SU-DHL-6 (cell line): ENCODE measurements at regions not wholly inside any gene's neighbourhood (a gene's known extent, or its start where the extent isn't known, plus 50 kb on each side); places are given as distances from the start of the nearest gene placed in this dataset.

Experiments
- H2AFZ ChIP-seq: fragments of 200-600 bp; sonication (generic); 2 replicates; pipeline ENCODE4 v1.6.1; 2014; ENCODE audit warnings: low read depth, mild to moderate bottlenecking, moderate library complexity, mixed read lengths, antibody characterized with exemption, low read length; ENCODE audit not compliant: severe bottlenecking
- H3F3A ChIP-seq: fragments of 200-600 bp; shearing (Covaris generic); 2 replicates; pipeline ENCODE4 v1.6.0; 2016; ENCODE audit warnings: antibody characterized with exemption, mild to moderate bottlenecking; ENCODE audit not compliant: insufficient read depth
- H3K27ac ChIP-seq: fragments of 200-600 bp; sonication (generic); 2 replicates; pipeline ENCODE4 v1.5.1; 2016; ENCODE audit warnings: low read depth, mild to moderate bottlenecking, low read length, moderate library complexity, mixed read lengths
- H3K27me3 ChIP-seq: fragments of 200-600 bp; sonication (generic), shearing (Covaris generic); 2 replicates; pipeline ENCODE4 v1.6.0; 2014; ENCODE audit warnings: mild to moderate bottlenecking, low read length
- H3K36me3 ChIP-seq: fragments of 200-600 bp; sonication (generic); 2 replicates; pipeline ENCODE4 v1.6.1; 2014; ENCODE audit warnings: mild to moderate bottlenecking, low read length, mixed read lengths
- H3K4me2 ChIP-seq: fragments of 300-600, 200-600 bp; shearing (Covaris generic), sonication (generic); 2 replicates; pipeline ENCODE4 v1.6.0; 2014; ENCODE audit warnings: low read length, low read depth, mild to moderate bottlenecking; ENCODE audit not compliant: poor library complexity, severe bottlenecking
- H3K4me3 ChIP-seq: fragments of 200-600 bp; sonication (generic); 2 replicates; pipeline ENCODE4 v1.5.1; 2014; ENCODE audit warnings: antibody characterized with exemption, low read length, mild to moderate bottlenecking, mixed read lengths; ENCODE audit not compliant: insufficient read depth, poor library complexity, severe bottlenecking
- H3K79me2 ChIP-seq: fragments of 200-600 bp; sonication (generic); 2 replicates; pipeline ENCODE4 v1.6.1; 2014; ENCODE audit warnings: mild to moderate bottlenecking, low read length, moderate library complexity; ENCODE audit not compliant: insufficient read depth
- H3K9ac ChIP-seq: fragments of 200-600 bp; sonication (generic); 2 replicates; pipeline ENCODE4 v1.7.0; 2014; ENCODE audit warnings: mild to moderate bottlenecking, low read length
- H3K9me2 ChIP-seq: fragments of 200-600 bp; sonication (generic); replicated peaks from 2 replicates; pipeline ENCODE4 v1.6.1; 2014; ENCODE audit warnings: low read length; ENCODE audit not compliant: insufficient read depth
- H3K9me3 ChIP-seq: fragments of 200-600 bp; sonication (generic); 2 replicates; pipeline ENCODE4 v1.6.1; 2014; ENCODE audit warnings: low read length, mixed read lengths; ENCODE audit not compliant: insufficient read depth
- H4K20me1 ChIP-seq: fragments of 200-600 bp; sonication (generic); 2 replicates; pipeline ENCODE4 v1.6.1; 2014; ENCODE audit warnings: low read depth, mild to moderate bottlenecking, antibody characterized with exemption, low read length, moderate library complexity, mixed read lengths
- CTCF ChIP-seq: fragments of 200-600 bp; sonication (generic); IDR thresholded peaks from one replicate; pipeline ENCODE4 v1.5.1; 2017; ENCODE audit warnings: antibody characterized with exemption, mild to moderate bottlenecking, low read length, moderate library complexity; ENCODE audit not compliant: insufficient read depth, poor library complexity, severe bottlenecking
- EZH2phosphoT487 ChIP-seq: fragments of 200-600 bp; sonication (generic), shearing (Covaris generic); conservative IDR thresholded peaks from 2 replicates; pipeline ENCODE4 v1.6.1; 2018; ENCODE audit warnings: mild to moderate bottlenecking, antibody characterized with exemption, low read length, moderate library complexity, mixed read lengths

DNA sequence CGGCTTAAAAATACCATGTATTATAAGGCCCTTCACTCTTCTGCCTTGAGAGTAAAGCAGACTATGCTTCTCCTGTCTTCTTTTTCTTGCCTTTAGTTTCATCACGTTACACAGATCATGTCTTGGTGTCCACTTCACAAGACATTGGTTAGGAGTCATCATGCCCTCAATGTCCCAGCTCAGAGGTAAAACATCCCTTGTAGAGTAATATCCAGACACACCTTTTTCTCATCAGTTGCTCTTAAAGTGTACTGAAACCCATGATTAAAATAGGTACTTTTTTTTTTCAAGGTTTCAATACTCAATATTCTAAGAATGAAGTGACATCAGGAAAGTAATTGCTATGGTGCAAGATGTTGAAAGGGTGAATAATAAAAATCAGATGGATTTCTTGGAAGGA is 267.8 kb downstream of the PMP22 start:
- no peak overlapping the region for H3K4me3 ChIP-seq
- H3K4me2 ChIP-seq, result no peak overlapping the region
- H3K27me3 ChIP-seq, result no peaks in the 10 kb centered on the region
- H3K36me3 ChIP-seq, result no peaks in the 10 kb centered on the region
- H3K79me2 ChIP-seq, result no peaks in the 10 kb centered on the region
- TF ChIP-seq CTCF (no peak), EZH2phosphoT487 (no peak)
- no peaks in the 10 kb centered on the region for H3K9me3 ChIP-seq
- H2AFZ ChIP-seq, result no peak overlapping the region
- no peaks in the 10 kb centered on the region for H3K9me2 ChIP-seq
- H3F3A ChIP-seq, result no peaks in the 10 kb centered on the region
- H4K20me1 ChIP-seq, result no peaks in the 10 kb centered on the region
- no peak overlapping the region for H3K9ac ChIP-seq
- H3K27ac ChIP-seq, result no peak overlapping the region

GRCh38 chr17:14986127-14986526 is 279.0 kb downstream of the PMP22 start:
- H3K4me2 ChIP-seq, result no peak overlapping the region
- H2AFZ ChIP-seq, result no peak overlapping the region
- no peak overlapping the region for H3K9ac ChIP-seq
- no peak overlapping the region for H3K27ac ChIP-seq
- no peaks in the 10 kb centered on the region for H3K36me3 ChIP-seq
- no peaks in the 10 kb centered on the region for H3K79me2 ChIP-seq
- no peak overlapping the region for H3K4me3 ChIP-seq
- H3K9me2 ChIP-seq, result no peaks in the 10 kb centered on the region; the same call in 1 of the 2 replicates
- H3F3A ChIP-seq, result no peaks in the 10 kb centered on the region
- no peaks in the 10 kb centered on the region; the same call in 1 of the 2 replicates for H3K9me3 ChIP-seq
- H4K20me1 ChIP-seq, result no peaks in the 10 kb centered on the region
- no peak for TF ChIP-seq EZH2phosphoT487
- no peak for TF ChIP-seq CTCF
- H3K27me3 ChIP-seq, result no peaks in the 10 kb centered on the region

- no peak overlapping the region for H2AFZ ChIP-seq
- H3K79me2 ChIP-seq, result no peaks in the 10 kb centered on the region
Observed at GRCh38 chr17:14972844-14973243, 292.3 kb downstream of the PMP22 start.

More at GRCh38 chr17:14972844-14973243, 292.3 kb downstream of the PMP22 start:
- H3K27me3 ChIP-seq, result no peaks in the 10 kb centered on the region
- no peaks in the 10 kb centered on the region for H3K9me2 ChIP-seq
- no peak overlapping the region for H3K9ac ChIP-seq
- no peaks in the 10 kb centered on the region for H3F3A ChIP-seq
- H3K27ac ChIP-seq, result no peak overlapping the region
- H4K20me1 ChIP-seq, result no peaks in the 10 kb centered on the region
- H3K4me3 ChIP-seq, result no peak overlapping the region
- H3K4me2 ChIP-seq, result no peak overlapping the region
- no peak for TF ChIP-seq EZH2phosphoT487
- no peak for TF ChIP-seq CTCF
- peaks cover 6% of the 10 kb centered on the region; the same call in 1 of the 2 replicates for H3K9me3 ChIP-seq
- H3K36me3 ChIP-seq, result no peaks in the 10 kb centered on the region
